ENCODE measurements at regions not wholly inside any gene's neighbourhood (a gene's known extent, or its start where the extent isn't known, plus 50 kb on each side); places are given as distances from the start of the nearest gene placed in this dataset.

DNA sequence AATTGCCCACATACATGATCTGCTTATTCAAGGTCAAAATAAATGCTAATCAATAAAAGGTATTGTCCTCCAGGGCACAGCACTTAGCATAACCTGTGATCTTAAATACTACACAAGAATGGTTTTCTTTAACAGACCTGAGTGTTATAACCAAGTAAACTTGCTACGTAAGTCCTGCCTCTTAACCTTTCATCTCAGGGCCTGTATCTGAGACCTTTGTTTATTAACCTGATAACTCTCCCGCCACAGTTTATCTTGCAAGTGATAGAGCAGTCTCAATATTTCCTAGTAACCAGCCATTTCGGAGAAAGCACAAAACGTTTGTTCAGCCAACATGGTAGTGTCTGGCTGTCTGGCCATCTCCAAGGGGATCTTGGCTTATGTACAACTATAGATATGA is 88.4 kb downstream of the DUSP6 start:
- Histone ChIP-seq H3K4me1 (ENCODE audit: insufficient read depth, poor library complexity, severe bottlenecking) (no peaks in the 10 kb centered on the region), H3K27ac (ENCODE audit: poor library complexity, severe bottlenecking) (no peak overlapping the region), H3K27me3 (ENCODE audit: insufficient read depth, poor library complexity, severe bottlenecking) (no peaks in the 10 kb centered on the region), H3K36me3 (ENCODE audit: low read depth) (no peaks in the 10 kb centered on the region), H3K4me3 (ENCODE audit: severe bottlenecking) (no peak overlapping the region), H3K9me3 (ENCODE audit: severe bottlenecking) (no peaks in the 10 kb centered on the region)
- no peak for DNase-seq (ENCODE audit: low spot score)
- TF ChIP-seq, protein P1, sequence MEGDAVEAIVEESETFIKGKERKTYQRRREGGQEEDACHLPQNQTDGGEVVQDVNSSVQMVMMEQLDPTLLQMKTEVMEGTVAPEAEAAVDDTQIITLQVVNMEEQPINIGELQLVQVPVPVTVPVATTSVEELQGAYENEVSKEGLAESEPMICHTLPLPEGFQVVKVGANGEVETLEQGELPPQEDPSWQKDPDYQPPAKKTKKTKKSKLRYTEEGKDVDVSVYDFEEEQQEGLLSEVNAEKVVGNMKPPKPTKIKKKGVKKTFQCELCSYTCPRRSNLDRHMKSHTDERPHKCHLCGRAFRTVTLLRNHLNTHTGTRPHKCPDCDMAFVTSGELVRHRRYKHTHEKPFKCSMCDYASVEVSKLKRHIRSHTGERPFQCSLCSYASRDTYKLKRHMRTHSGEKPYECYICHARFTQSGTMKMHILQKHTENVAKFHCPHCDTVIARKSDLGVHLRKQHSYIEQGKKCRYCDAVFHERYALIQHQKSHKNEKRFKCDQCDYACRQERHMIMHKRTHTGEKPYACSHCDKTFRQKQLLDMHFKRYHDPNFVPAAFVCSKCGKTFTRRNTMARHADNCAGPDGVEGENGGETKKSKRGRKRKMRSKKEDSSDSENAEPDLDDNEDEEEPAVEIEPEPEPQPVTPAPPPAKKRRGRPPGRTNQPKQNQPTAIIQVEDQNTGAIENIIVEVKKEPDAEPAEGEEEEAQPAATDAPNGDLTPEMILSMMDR (IDR thresholded peaks at IDR 0.05; ENCODE audit: poor library complexity, severe bottlenecking): no peak
- ATAC-seq (ENCODE audit: low read depth): no peak

DNA sequence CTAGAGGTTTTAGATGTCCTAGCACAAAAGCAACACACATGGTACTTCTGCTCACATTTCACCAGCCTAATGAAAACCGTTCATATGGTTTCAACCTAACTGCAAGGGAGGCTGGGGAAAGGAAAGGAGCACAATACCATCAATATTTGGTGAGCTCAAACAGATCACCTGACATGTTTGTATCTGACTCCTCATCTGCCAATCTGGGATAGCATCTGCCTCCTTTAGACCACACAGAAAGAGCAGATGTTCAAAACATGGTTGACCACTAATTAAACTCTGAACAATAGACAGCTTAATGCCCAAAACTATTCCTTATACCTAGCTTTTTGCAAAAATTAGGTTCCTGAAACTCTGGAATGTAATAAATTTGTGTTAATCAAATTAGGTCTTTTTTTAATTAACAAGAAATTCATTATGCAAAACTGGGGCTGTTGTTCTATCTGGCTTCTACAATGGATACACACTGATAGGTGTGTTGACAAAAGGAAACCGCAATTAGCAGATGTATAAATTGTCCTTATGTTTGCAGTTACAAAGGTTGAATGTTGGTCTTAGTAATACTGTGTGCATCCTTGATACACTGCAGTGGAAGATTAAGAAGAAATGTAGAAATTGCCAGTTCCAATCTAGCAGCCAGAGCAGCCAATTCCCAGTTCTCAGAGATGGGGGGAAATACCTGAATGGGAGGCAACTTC is 89.3 kb downstream of the DUSP6 start:
- Histone ChIP-seq H3K4me1 (ENCODE audit: insufficient read depth, poor library complexity, severe bottlenecking) (no peaks in the 10 kb centered on the region), H3K36me3 (ENCODE audit: low read depth) (no peaks in the 10 kb centered on the region), H3K27me3 (ENCODE audit: insufficient read depth, poor library complexity, severe bottlenecking) (no peaks in the 10 kb centered on the region), H3K4me3 (ENCODE audit: severe bottlenecking) (no peak overlapping the region), H3K9me3 (ENCODE audit: severe bottlenecking) (no peaks in the 10 kb centered on the region), H3K27ac (ENCODE audit: poor library complexity, severe bottlenecking) (no peak overlapping the region)
- DNase-seq (ENCODE audit: low spot score) (no peak), ATAC-seq (ENCODE audit: low read depth) (no peak)
- TF ChIP-seq, protein P1 (IDR thresholded peaks at IDR 0.05; ENCODE audit: poor library complexity, severe bottlenecking): no peak

DNA sequence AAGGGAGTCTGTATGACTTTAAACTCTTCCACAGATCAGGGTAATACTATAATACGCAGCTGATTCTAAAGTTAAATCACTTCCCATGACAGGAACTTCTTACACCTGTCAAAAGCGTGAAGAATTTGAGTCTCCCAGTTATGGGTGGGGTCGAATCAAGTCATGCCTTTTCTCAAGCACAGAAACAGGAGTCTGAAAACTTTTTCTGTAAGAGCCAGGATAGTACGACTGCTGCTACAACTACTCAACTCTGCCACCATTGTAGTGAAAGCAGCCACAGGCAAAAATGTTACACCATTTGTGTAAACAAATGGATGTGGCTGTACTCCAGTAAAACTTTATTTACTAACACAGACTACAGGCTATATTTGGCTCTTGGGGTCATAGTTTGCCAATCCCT is 90.3 kb downstream of the DUSP6 start:
- no peaks in the 10 kb centered on the region for H3K36me3 ChIP-seq (ENCODE audit: low read depth)
- H3K4me1 ChIP-seq (ENCODE audit: insufficient read depth, poor library complexity, severe bottlenecking): no peaks in the 10 kb centered on the region
- no peaks in the 10 kb centered on the region for H3K9me3 ChIP-seq (ENCODE audit: severe bottlenecking)
- no peaks in the 10 kb centered on the region for H3K27me3 ChIP-seq (ENCODE audit: insufficient read depth, poor library complexity, severe bottlenecking)
- no peak for ATAC-seq (ENCODE audit: low read depth)
- H3K27ac ChIP-seq (ENCODE audit: poor library complexity, severe bottlenecking): no peak overlapping the region
- TF ChIP-seq, protein P1 (IDR thresholded peaks at IDR 0.05; ENCODE audit: poor library complexity, severe bottlenecking): no peak
- H3K4me3 ChIP-seq (ENCODE audit: severe bottlenecking): no peak overlapping the region
- DNase-seq (ENCODE audit: low spot score): no peak

DNA sequence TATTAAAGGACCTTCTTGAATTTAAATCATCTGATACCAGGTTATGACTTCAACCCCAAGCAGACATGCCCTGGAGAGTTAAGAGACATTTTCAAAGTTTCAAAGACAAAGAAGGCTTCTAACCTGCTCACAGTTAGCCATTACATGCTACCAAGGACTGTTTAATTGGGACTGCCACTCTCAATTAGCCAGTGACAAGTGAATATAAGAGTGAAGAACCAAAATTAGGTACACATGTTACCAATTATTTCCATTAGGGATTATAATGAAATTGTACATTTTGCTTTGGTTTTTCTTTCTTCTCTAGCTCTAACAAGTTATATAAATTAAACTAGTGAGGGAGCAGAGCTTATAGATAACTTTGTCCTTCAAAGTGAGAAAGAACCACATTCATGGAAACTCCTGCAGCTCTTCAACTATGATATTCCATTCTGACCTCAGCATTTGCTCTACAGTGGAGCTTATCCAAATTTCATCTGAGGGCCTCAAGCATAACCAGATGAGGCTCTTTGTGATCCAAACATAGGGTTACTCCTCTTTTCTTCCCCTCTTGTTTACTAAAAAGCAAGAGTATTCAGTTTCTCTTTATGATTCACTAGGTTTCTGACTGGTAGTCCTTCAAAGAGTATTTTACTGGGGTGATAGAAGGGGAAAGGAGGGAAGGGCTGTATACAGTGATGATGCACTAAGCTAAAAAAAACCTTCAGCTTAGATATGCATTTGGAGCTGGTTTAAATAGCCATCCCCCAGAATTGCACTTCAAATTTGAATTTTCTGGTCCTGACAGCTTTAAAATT is 91.3 kb downstream of the DUSP6 start:
- TF ChIP-seq, protein P1 (IDR thresholded peaks at IDR 0.05; ENCODE audit: poor library complexity, severe bottlenecking): no peak
- Histone ChIP-seq H3K4me3 (ENCODE audit: severe bottlenecking) (no peak overlapping the region), H3K9me3 (ENCODE audit: severe bottlenecking) (no peaks in the 10 kb centered on the region), H3K27me3 (ENCODE audit: insufficient read depth, poor library complexity, severe bottlenecking) (no peaks in the 10 kb centered on the region), H3K4me1 (ENCODE audit: insufficient read depth, poor library complexity, severe bottlenecking) (no peaks in the 10 kb centered on the region), H3K36me3 (ENCODE audit: low read depth) (no peaks in the 10 kb centered on the region), H3K27ac (ENCODE audit: poor library complexity, severe bottlenecking) (no peak overlapping the region)
- DNase-seq (ENCODE audit: low spot score) (no peak), ATAC-seq (ENCODE audit: low read depth) (no peak)

DNA sequence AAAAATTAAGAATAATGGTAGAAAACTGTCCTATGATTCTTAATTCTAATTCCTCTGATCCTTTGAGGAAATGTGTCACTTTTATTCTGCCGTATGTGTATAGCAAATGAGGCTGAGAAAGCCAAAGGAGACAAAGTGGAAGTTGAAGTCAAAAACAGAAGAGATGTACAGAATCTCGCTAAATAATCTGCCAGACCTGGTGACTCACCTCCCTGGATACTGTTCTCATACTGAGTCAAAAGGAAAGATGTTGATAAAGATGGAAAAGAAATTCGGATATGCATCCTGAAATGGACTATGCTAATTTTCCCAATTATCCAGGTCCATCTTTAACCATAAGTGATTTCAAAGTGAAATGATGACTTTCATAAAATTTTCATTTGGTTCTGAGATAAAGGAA is 92.5 kb downstream of the DUSP6 start:
- no peak overlapping the region for H3K4me3 ChIP-seq (ENCODE audit: severe bottlenecking)
- H3K9me3 ChIP-seq (ENCODE audit: severe bottlenecking): no peaks in the 10 kb centered on the region
- no peak for DNase-seq (ENCODE audit: low spot score)
- H3K27ac ChIP-seq (ENCODE audit: poor library complexity, severe bottlenecking): no peak overlapping the region
- TF ChIP-seq, protein P1 (IDR thresholded peaks at IDR 0.05; ENCODE audit: poor library complexity, severe bottlenecking): no peak
- H3K27me3 ChIP-seq (ENCODE audit: insufficient read depth, poor library complexity, severe bottlenecking): no peaks in the 10 kb centered on the region
- no peaks in the 10 kb centered on the region for H3K4me1 ChIP-seq (ENCODE audit: insufficient read depth, poor library complexity, severe bottlenecking)
- H3K36me3 ChIP-seq (ENCODE audit: low read depth): no peaks in the 10 kb centered on the region
- ATAC-seq (ENCODE audit: low read depth): no peak
